Ascending aorta (tissue), 2 donors: ENCODE measurements at regions not wholly inside any gene's neighbourhood (a gene's known extent, or its start where the extent isn't known, plus 50 kb on each side); places are given as distances from the start of the nearest gene placed in this dataset.

Experiments
- DNase-seq, 2 donors: peaks; one replicate each; pipeline ENCODE4 v3.0.0-alpha.2; 2019; ENCODE audit warnings: low spot score in 2 of 2
- H3K27ac ChIP-seq, 2 donors: fragments of 200-600 bp; sonication (generic); one replicate each; pipeline ENCODE4 v1.5.1; 2016 to 2017; ENCODE audit warnings: mild to moderate bottlenecking in 1 of 2
- H3K27me3 ChIP-seq: fragments of 200-600 bp; sonication (generic); one replicate; pipeline ENCODE4 v1.5.1; 2017
- H3K36me3 ChIP-seq, 2 donors: fragments of 200-600 bp; sonication (generic); one replicate each; pipeline ENCODE4 v1.5.1; 2016
- H3K4me1 ChIP-seq, 2 donors: fragments of 200-600 bp; sonication (generic); one replicate each; pipeline ENCODE4 v1.5.1; 2016 to 2017; ENCODE audit warnings: mild to moderate bottlenecking in 1 of 2
- H3K4me3 ChIP-seq, 2 donors: fragments of 200-600 bp; sonication (generic); one replicate each; pipeline ENCODE4 v1.5.1; 2016 to 2017; ENCODE audit warnings: mild to moderate bottlenecking in 1 of 2
- H3K9me3 ChIP-seq, 2 donors: fragments of 200-600 bp; sonication (generic); one replicate each; pipeline ENCODE4 v1.5.1; 2016
- intact Hi-C: fragments of 100-400 bp; cut with DNase I; formaldehyde crosslinking; loops from one replicate; pipeline ENCODE4 v1.15.1; 2023
- TF ChIP-seq, protein P1 (sequence below), 3 experiments: fragments of 200-600 bp in 2 of 3; fragments of 450-650 bp in 1 of 3; sonication (generic) in 2 of 3; IDR thresholded peaks; one replicate each; pipeline ENCODE4 v1.5.1; 2016 to 2019; ENCODE audit warnings: antibody characterized with exemption in 3 of 3, mild to moderate bottlenecking in 1 of 3, moderate library complexity in 1 of 3

DNA sequence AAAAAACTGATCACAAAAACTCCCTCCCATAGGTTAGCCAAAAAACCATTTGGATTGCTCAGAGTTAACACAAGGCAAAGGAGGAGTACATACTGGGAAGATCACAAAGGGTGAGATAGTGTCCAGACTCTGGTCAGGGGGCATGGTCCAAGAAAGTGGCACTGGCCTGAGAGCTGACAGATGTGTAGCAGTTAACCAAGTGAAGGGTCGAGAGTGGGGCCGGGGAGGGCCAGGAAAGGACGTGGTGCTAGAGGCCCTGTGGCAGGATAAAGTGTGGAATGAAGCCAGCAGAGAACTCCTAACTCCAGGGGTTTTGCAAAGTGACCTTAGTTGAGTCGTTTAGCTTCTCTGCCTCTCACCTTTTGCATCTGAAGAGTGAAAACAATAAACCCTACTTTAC lies 290.5 kb downstream of the FOXA2 start:
- Histone ChIP-seq H3K4me1 (no peaks in the 10 kb centered on the region), H3K36me3 (no peaks in the 10 kb centered on the region), H3K27ac (no peak overlapping the region), H3K9me3 (no peaks in the 10 kb centered on the region), H3K27me3 (no peaks in the 10 kb centered on the region), H3K4me3 (no peak overlapping the region)
- TF ChIP-seq, protein P1, sequence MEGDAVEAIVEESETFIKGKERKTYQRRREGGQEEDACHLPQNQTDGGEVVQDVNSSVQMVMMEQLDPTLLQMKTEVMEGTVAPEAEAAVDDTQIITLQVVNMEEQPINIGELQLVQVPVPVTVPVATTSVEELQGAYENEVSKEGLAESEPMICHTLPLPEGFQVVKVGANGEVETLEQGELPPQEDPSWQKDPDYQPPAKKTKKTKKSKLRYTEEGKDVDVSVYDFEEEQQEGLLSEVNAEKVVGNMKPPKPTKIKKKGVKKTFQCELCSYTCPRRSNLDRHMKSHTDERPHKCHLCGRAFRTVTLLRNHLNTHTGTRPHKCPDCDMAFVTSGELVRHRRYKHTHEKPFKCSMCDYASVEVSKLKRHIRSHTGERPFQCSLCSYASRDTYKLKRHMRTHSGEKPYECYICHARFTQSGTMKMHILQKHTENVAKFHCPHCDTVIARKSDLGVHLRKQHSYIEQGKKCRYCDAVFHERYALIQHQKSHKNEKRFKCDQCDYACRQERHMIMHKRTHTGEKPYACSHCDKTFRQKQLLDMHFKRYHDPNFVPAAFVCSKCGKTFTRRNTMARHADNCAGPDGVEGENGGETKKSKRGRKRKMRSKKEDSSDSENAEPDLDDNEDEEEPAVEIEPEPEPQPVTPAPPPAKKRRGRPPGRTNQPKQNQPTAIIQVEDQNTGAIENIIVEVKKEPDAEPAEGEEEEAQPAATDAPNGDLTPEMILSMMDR (IDR thresholded peaks at IDR 0.05): no peak
- intact Hi-C loops: no loop called here
- no peak for DNase-seq

DNA sequence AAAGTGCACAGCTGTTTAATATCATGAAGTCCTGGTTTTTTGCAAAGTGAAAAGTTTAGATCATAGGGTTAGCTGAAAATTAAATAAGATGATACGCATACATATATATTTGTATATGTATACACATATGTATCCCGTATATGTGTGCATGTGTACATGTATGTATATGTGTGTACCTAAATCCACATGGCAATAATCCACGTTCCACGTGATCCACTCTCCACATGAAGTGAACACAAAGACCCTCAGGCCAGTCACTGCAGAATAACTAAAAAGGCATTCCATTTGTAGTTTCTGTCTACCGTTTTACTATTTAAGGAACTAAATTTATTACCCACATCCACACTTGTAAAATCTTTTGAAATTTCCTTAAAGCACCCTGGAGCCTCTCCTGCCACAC lies 294.9 kb downstream of the FOXA2 start:
- intact Hi-C loops: no loop called here
- no peaks in the 10 kb centered on the region for H3K9me3 ChIP-seq

DNA sequence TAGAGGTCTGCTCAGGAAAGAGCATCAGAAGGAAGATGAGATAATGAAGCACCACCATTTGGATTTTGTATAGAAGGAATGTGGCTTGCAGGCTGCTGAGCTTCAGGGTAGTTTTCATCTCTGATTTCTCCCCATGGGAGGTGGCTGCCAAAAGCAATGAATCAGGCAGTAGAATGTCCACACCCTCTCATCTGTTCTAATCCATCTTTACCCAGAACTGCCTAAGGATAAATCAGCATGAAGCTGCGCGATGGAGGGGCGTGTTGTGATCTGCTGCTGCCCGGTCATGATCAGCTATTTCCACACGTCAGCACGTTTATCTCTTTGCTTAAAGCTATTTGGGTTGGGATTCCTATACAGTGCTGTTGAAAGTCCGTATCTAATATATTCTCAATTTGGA lies 295.4 kb downstream of the FOXA2 start:
- Histone ChIP-seq H3K27me3 (no peaks in the 10 kb centered on the region), H3K9me3 (no peaks in the 10 kb centered on the region), H3K4me3 (no peak overlapping the region), H3K4me1 (no peaks in the 10 kb centered on the region), H3K27ac (no peak overlapping the region), H3K36me3 (no peaks in the 10 kb centered on the region)
- intact Hi-C loops: no loop called here
- TF ChIP-seq, protein P1 (IDR thresholded peaks at IDR 0.05): no peak
- no peak for DNase-seq

More for the DNA sequence above, 294.9 kb downstream of the FOXA2 start:
- no peaks in the 10 kb centered on the region for H3K36me3 ChIP-seq
- H3K4me3 ChIP-seq: no peak overlapping the region
- no peaks in the 10 kb centered on the region for H3K4me1 ChIP-seq
- TF ChIP-seq, protein P1 (IDR thresholded peaks at IDR 0.05): no peak
- H3K27ac ChIP-seq: no peak overlapping the region
- no peaks in the 10 kb centered on the region for H3K27me3 ChIP-seq
- no peak for DNase-seq

DNA sequence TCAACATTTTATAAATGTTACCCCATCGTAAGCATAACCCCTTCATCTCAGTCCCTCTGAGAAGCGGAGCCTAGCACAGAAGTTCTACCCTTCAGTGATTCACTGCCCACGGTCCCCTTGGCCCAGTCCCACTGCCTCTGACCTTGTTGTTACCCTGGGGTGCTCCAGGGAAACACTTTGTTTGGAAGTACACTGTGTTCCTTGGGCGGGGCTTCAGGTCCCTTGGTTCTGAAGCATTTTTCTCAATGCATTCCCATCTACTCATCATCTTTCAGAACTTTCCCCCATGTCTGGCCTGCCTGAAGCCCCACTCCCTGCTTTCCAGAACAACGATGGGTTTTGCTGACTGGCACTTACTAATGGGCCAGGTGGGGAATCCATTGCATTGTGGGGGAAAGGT lies 296.2 kb downstream of the FOXA2 start:
- Histone ChIP-seq H3K27me3 (no peaks in the 10 kb centered on the region), H3K4me3 (no peak overlapping the region), H3K36me3 (no peaks in the 10 kb centered on the region), H3K4me1 (no peaks in the 10 kb centered on the region), H3K9me3 (no peaks in the 10 kb centered on the region), H3K27ac (no peak overlapping the region)
- no peak for DNase-seq
- intact Hi-C loops: no loop called here
- TF ChIP-seq, protein P1 (IDR thresholded peaks at IDR 0.05): no peak

DNA sequence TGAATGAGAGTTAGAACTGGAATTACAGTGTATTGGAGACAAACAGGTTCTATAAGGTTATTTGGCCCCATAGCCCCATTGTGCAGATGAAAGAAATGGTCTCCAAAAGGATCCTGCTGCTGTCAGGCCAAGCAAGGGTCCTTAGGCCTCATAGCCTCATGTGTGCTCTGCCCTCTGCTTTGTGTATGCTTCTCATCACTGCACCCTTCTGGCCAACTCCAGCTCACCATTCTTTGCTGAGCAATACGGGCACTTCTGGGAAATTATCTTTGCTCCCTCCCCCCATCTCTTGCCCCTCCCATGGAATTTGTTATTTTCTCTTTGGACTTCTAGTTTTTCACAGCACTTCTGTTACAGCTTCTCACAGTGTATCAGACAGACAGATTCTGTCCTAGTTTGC lies 298.8 kb downstream of the FOXA2 start:
- TF ChIP-seq, protein P1 (IDR thresholded peaks at IDR 0.05): no peak
- Histone ChIP-seq H3K27me3 (no peaks in the 10 kb centered on the region), H3K36me3 (no peaks in the 10 kb centered on the region), H3K27ac (no peak overlapping the region), H3K4me1 (no peaks in the 10 kb centered on the region), H3K4me3 (no peak overlapping the region), H3K9me3 (no peaks in the 10 kb centered on the region)
- DNase-seq: no peak
- intact Hi-C loops: no loop called here

DNA sequence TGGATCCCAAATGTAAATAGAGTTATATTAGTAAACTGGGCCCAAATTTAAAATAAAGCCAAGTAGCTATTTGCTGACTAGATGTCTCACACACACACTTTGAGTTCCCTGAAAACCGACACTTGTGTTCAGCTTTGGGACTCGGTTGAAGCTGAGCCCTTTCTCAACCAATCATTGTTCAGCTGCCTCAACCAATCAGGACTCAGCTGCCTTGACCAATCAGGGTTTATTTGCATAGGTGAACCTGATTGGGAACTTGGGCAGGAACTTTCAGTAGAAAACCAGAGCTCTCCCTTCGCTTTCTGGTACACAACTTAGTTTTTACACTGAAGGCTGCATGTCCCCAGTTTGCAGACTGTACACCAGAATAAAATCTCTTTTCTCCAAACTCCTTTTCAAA lies 301.7 kb downstream of the FOXA2 start:
- Histone ChIP-seq H3K27me3 (no peaks in the 10 kb centered on the region), H3K36me3 (no peaks in the 10 kb centered on the region), H3K9me3 (no peaks in the 10 kb centered on the region), H3K27ac (no peak overlapping the region), H3K4me1 (no peaks in the 10 kb centered on the region), H3K4me3 (no peak overlapping the region)
- intact Hi-C loops: no loop called here
- TF ChIP-seq, protein P1 (IDR thresholded peaks at IDR 0.05): no peak
- no peak for DNase-seq
